ENCODE measurements at regions not wholly inside any gene's neighbourhood (a gene's known extent, or its start where the extent isn't known, plus 50 kb on each side); places are given as distances from the start of the nearest gene placed in this dataset.

- DNase-seq (ENCODE audit: low read depth in 2 of 2): no peak
Measured at GRCh38 chr13:40336228-40337221, 329.9 kb downstream of the FOXO1 start.

DNA sequence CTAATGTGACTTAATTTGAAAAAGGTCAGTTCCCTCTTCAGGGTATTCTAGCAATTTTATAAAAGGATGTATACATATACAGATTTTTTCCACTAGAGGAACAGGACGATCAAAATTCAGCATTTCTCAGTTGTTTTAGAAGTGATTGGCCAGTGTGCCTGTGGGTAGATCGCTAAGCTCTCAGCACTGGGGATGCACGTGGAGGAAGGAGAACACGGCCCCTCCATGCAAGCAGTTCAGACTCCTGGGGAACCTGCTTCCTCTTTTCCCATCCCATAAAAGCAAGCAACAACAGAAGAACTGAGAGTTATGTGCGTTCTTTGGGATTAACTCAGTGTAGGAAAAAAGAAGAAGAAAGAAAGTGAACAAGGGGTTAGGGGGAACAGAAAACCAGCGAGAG lies 328.8 kb downstream of the FOXO1 start:
- DNase-seq (ENCODE audit: low read depth in 2 of 2): no peak

DNA sequence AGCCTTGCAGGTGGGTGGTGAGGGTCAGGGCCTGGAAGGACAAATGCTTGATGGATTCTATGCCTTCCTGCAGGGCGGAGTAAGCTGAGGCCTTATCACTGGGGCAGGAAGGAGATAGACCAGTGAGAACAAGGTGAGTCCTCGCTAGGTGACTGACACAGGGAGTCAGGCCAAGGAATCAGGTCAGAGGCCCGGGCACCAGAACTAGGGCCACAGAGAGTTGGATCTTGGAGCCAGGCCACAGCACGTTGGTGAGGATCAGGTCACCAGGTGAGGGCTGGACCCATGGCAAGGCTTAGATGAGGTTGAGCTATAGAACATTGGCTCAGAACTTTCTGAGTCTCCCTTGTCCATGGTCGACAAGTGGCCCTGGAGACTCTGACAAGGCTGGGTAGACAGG lies 328.2 kb downstream of the FOXO1 start:
- no peak for DNase-seq (ENCODE audit: low read depth in 2 of 2)

- no peak for DNase-seq (ENCODE audit: low read depth in 2 of 2)
Measured at GRCh38 chr13:40340368-40341095, 325.9 kb downstream of the FOXO1 start.

GRCh38 chr13:40341096-40341471 lies 325.4 kb downstream of the FOXO1 start:
- no peak for DNase-seq (ENCODE audit: low read depth in 2 of 2)

GRCh38 chr13:40341501-40341900 lies 324.9 kb downstream of the FOXO1 start:
- DNase-seq (ENCODE audit: low read depth in 2 of 2): no peak

- no peak for DNase-seq (ENCODE audit: low read depth in 2 of 2)
Measured at GRCh38 chr13:40342461-40342860, 324.0 kb downstream of the FOXO1 start.

- DNase-seq (ENCODE audit: low read depth in 2 of 2): no peak
Measured at GRCh38 chr13:40342901-40343300, 323.5 kb downstream of the FOXO1 start.

- DNase-seq (ENCODE audit: low read depth in 2 of 2): no peak
Measured at GRCh38 chr13:40343550-40344269, 322.7 kb downstream of the FOXO1 start.

DNA sequence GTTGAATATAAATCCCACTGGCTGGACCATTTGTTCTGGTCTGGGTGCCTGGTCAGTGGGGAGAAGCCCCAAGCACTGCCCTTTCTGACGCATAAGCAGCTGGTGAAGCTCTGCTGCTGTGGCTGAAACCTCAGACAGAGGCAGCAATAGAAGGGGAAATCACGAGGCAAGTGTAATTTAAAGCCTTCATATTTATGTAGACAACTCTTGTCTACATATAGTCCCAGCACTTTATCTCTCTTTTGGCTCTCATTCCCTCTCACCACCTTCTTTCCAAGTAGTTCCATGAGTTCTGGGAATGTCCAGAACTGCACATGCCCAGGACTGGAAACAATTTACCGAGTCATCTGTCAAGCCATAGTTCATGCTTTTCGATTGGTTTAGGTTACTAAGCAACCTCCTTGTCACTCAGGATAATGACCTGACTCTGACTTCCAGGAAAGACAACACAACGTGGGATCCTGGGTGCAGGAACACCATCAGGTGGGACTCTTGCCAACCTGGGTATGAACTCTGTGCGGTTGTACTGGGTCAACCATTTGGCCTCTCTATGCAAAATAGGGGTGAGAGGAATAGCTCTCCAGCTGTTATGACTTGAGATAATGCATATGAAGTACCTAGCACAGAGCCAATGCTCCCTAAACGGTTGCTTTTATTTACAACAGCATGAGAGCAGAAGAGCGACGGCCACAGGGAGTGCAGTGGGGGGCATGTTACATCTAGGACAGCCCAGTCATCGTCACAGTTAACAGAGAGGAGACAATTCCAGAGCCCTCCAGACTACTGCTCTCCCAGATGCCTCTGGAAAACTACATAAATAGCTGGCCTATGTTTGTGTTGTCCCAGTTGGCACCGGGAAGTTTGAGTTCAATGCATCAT lies 321.9 kb downstream of the FOXO1 start:
- no peak for DNase-seq (ENCODE audit: low read depth in 2 of 2)

GRCh38 chr13:40345149-40345514 lies 321.3 kb downstream of the FOXO1 start:
- DNase-seq (ENCODE audit: low read depth in 2 of 2): no peak

DNA sequence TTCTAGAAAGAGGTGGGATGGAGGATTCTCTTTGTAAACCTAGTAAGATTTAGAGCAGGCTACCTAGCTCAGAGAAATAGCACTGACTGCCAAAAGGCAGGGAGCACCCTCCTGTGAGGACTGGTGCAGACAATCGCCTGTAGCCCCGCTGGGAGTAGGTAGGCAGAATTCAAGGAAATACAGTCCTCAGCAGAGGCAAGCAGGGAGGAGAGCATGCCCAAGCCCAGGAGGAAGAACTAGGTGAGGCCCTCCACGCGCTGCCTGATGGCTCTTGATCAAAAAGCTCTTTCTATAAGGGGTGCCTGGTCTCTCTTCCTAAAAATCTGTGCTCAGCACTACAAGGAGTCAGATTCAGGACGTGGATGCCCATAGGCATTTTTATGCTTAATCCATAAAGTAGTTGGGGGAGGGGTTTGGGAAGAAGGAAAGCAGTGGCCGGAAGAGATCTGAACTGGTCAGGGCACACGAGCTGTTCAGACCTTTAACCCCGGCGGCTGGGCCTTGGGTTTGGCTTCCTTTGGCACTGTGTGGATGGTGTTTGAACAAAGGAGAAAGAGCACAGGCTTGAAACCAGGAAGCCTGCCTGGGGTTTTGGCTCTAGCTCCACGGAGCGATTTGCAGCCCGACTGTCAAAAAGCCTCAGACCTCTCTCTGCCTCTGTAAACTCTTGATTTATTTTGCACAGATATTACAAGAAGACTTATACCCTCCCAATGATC lies 320.6 kb downstream of the FOXO1 start:
- no peak for DNase-seq (ENCODE audit: low read depth in 2 of 2)

DNA sequence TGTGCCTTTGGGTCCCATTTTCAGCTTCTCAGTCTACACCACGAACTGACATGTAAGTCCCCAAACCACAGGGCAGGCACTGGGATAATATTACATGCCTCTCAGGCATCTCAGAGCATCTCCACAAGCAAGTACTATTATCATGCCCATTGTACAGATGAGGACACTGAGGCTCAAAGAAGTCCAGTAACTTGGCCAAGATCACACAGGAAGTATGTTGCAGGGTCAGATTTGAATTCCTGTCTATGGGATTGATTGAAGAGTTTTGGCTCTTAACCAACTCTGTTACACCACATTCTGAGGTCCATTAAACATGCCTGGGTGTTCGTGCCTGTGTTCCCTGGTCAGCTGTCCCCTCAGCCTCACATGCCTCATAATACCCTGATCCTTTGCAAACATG lies 319.8 kb downstream of the FOXO1 start:
- DNase-seq (ENCODE audit: low read depth in 2 of 2): no peak

GRCh38 chr13:40348096-40348679 lies 318.3 kb downstream of the FOXO1 start:
- DNase-seq (ENCODE audit: low read depth in 2 of 2): no peak

DNA sequence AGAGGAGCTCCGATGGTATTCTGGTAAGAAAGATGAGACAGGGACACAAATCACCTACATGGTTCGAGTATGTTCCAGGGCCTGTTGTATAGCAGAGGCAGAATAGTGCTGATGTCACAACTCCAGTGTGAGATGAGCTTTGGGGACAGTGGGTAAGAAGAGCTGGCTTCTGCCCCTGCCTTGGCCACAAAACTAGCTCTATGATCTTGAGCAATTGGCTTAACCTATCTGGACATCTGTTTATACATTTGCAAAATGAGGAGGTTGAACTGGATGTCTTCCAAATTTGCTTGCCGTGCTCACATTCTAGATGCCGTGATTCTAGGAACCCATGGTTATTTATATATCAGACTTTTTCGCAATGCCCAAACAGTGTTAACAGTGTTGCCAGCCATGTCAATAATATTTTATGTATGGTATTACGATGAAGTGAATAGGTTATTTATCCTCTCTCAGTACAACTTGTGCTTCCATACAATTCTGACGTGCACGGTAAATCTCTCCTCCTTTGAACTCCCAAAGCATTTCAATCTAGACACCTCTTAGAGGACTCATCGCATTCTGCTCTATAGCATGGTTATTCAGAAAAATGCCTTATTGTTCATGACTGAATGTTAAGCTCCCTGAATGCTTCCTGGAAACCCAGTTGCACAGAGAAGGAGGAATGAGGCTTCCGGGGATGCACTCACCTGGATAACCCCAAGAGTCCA lies 316.0 kb downstream of the FOXO1 start:
- no peak for DNase-seq (ENCODE audit: low read depth in 2 of 2)

- DNase-seq (ENCODE audit: low read depth in 2 of 2): no peak
Measured at GRCh38 chr13:40351537-40352379, 314.7 kb downstream of the FOXO1 start.

DNA sequence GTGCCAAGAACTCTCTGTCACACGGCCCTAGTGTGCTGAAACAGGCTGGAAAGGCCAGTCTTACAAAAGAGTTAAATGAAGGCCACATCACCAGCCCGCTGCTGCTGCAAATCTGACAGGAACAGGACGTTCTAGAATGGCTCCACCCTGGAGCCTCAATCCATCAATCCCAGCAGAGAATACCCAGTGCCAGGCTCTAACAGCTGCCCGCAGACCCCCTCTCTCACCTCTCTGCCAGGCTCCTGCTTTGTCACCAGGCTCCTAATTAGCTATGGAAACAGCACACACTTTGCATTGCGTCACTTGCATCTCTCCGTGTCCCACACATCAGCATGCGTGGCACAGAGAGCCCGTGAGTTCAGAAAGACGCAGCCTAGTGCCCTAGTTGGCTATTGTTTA lies 314.1 kb downstream of the FOXO1 start:
- DNase-seq (ENCODE audit: low read depth in 2 of 2): no peak

DNA sequence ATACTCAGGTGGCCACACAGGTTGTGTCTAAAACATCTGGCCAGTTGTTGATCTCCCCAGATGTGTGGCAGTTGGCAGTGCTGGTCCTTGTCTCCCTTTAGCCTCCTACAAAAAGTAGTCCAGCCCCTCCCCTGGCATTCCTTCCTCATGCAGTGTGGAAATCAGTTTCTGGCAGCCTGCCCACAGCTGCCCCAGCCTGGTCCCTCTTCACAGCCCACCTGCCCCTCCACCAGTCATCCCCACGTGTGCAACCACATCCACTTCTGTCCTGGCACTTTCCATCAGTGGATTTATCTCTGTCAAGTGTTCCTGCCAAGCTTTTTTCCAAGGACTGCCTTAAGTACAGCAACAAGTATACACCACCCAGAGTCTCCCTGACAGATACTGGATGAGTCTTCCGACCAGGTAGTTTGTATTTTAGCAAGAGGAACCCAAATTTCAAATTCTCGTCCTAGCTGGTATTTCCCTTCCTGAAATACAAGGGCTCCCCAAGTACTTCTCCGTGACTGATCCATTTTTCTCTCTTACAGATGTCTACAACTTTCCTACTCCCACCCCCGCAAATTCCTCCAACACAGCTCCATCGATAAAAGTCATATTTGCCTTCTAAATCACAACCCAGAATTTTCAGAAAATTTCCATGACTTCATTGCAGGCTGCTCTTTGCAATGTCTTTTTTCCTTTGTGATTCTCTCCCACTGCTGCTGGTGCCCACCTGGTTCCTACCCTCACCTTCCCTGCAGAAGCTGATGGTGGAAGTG lies 313.5 kb downstream of the FOXO1 start:
- no peak for DNase-seq (ENCODE audit: low read depth in 2 of 2)
